Muscle of leg (tissue), 3 donors: ENCODE measurements at regions not wholly inside any gene's neighbourhood (a gene's known extent, or its start where the extent isn't known, plus 50 kb on each side); places are given as distances from the start of the nearest gene placed in this dataset.
A peak's percentile ranks its signal among the peaks of the same experiment; 100 is the strongest.
"Not testable (repeated sequence)": the region's sequence is repeated elsewhere in the genome, so short reads cannot be mapped to it uniquely, and the experiment has no call there.

Source experiments
- DNase-seq: peaks from one replicate; pipeline ENCODE4 v3.0.0; 2013
- H3K27ac ChIP-seq: one replicate; pipeline ENCODE4 v1.5.1; 2013; ENCODE audit warnings: mild to moderate bottlenecking, low read length, control low read depth
- H3K27me3 ChIP-seq: one replicate; pipeline ENCODE4 v1.6.1; 2013; ENCODE audit warnings: low read length; ENCODE audit not compliant: control insufficient read depth, insufficient read depth
- H3K36me3 ChIP-seq: one replicate; pipeline ENCODE4 v1.6.1; 2013; ENCODE audit warnings: low read length; ENCODE audit not compliant: control insufficient read depth, insufficient read depth
- H3K4me1 ChIP-seq: one replicate; pipeline ENCODE4 v1.6.1; 2013; ENCODE audit warnings: low read length; ENCODE audit not compliant: control insufficient read depth, insufficient read depth
- H3K4me3 ChIP-seq: one replicate; pipeline ENCODE4 v1.5.1; 2013; ENCODE audit warnings: low read length, control low read depth
- H3K9me3 ChIP-seq: replicated peaks from 2 replicates; pipeline ENCODE4 v1.6.1; 2013; ENCODE audit warnings: low read depth, low read length; ENCODE audit not compliant: control insufficient read depth
- WGBS: methylation state at CpG from one replicate; pipeline ENCODE4 v1.1.5; 2013; ENCODE audit warnings: missing lambda C conversion rate; ENCODE audit not compliant: insufficient coverage; 5-methylcytosine and 5-hydroxymethylcytosine counted together

DNA sequence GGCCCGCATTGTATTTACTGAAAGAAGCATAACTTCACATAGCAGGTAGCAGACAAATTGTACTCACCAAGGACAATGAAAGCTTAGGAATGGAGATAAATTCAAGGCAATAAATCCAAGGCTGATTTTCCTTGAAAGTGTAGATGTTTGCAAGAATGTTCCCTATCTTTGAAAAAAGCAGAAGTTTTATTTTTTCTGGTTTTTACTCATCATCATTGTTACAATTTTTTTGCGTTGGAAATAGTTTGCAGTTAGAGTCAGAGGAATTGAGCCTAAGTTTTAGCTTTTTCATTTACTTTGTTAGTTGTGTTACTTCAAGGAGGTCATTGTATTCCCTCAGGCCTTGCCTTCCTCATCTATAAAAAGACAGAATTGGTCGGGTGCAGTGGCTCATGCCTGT lies 213.9 kb upstream of the TBL1XR1 start:
- WGBS: no CpG with 5 or more reads among the region's 3 CpGs
- Histone ChIP-seq H3K4me1 (no peaks in the 10 kb centered on the region), H3K9me3 (no peaks in the 10 kb centered on the region), H3K36me3 (no peaks in the 10 kb centered on the region), H3K27ac (no peak overlapping the region), H3K27me3 (no peaks in the 10 kb centered on the region), H3K4me3 (no peak overlapping the region)
- DNase-seq: no peak

- H3K36me3 ChIP-seq, H3K27ac ChIP-seq, H3K4me1 ChIP-seq, H3K27me3 ChIP-seq, H3K9me3 ChIP-seq, H3K4me3 ChIP-seq, DNase-seq: not testable (repeated sequence)
- WGBS: 96% methylated on average over 21 of the region's 32 CpGs
These were observed 215.4 kb upstream of the TBL1XR1 start for GRCh38 chr3:177412677-177413170.

- no peak overlapping the region for H3K4me3 ChIP-seq
- no peak for DNase-seq
- H3K4me1 ChIP-seq: no peaks in the 10 kb centered on the region
- no peaks in the 10 kb centered on the region for H3K9me3 ChIP-seq
- no peaks in the 10 kb centered on the region for H3K36me3 ChIP-seq
- H3K27me3 ChIP-seq: no peaks in the 10 kb centered on the region
- no peak overlapping the region for H3K27ac ChIP-seq
- WGBS: no CpG with 5 or more reads among the region's 6 CpGs
These were observed 216.8 kb upstream of the TBL1XR1 start for GRCh38 chr3:177414093-177414492.

- Histone ChIP-seq H3K9me3 (no peaks in the 10 kb centered on the region), H3K4me3 (no peak overlapping the region), H3K4me1 (peaks cover 20% of the 10 kb centered on the region), H3K27ac (no peak overlapping the region), H3K36me3 (no peaks in the 10 kb centered on the region), H3K27me3 (no peaks in the 10 kb centered on the region)
- WGBS: no CpG with 5 or more reads among the region's 1 CpG
- DNase-seq: no peak
These were observed 221.5 kb upstream of the TBL1XR1 start for GRCh38 chr3:177418787-177419186.

DNA sequence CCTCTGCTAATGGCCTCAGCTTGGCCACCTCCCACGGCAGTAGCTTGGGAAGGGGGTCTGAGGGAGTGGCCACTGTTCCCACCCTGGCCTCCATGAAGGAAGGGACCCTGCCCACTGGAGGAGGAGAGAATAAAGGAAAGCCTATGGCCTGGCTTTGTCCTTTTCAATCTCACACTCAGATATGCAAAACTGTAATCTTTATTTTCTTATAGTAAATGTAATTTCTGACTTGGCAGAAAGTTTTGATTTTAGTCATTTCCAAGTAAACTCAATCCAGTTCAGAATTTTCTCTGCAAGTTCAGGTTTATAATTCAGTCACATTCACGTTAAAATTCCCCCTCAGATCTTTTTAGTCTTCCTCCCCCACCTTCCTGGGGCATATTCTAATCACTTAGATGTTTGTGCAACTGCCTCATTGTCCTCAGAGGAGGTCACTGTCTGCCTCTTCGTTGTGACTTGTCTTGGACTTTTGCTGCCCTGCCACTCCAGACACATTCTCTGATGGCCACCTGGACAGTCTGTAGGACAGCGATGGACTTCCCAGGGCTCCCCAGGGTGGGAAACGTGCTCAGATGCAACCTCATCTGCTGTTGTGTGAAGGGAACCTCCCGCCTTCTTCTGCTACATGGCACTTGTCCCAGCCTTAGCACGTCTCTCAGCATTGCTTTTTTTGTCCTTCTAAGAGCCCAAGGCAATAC lies 222.8 kb upstream of the TBL1XR1 start:
- Histone ChIP-seq H3K4me3 (no peak overlapping the region), H3K27ac (peak overlapping the region; percentile 56), H3K27me3 (no peaks in the 10 kb centered on the region), H3K4me1 (peaks cover 25% of the 10 kb centered on the region), H3K36me3 (no peaks in the 10 kb centered on the region), H3K9me3 (no peaks in the 10 kb centered on the region)
- WGBS: 3% methylated on average over 3 of the region's 7 CpGs
- DNase-seq: peak; percentile 82

DNA sequence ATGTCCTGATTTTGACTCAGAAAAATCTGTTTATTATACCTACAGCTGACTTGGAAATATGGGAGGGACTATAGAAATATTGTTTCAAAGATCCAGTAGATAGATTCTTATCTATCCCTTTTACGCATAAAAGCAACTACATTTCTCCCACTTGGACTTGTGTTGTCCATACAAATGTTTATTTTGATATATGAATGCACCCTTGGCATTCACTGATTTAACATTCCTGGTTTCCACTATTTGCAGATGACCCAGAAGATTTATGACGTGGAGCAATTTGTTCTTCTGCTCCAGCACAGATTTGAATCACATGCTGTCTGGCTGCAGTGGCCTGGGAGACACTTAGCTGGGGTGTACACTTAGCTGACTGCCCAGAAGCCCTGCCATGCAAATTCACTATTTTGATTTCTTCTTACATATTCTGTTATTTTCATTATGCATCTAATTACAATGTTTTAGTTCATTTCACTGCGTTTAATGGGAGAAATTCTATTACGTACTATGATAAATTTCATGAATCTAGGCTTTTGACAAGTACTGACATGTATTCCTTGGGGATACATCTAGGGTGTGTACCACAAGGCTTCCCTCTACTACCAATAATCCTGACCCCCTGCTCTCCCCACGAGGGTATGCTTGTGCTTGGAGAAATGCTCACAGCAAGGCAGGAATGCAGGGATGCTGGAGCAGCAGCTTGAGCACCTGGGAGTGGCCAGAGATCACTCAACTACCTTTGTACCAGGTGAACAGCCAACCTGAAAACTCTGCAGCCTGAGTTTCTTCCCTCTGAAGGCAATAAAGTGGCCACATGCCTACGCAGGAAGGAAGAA lies 223.6 kb upstream of the TBL1XR1 start:
- peaks cover 28% of the 10 kb centered on the region for H3K4me1 ChIP-seq
- no peak overlapping the region for H3K4me3 ChIP-seq
- H3K36me3 ChIP-seq: no peaks in the 10 kb centered on the region
- no peaks in the 10 kb centered on the region for H3K9me3 ChIP-seq
- 39% methylated on average over 2 of the region's 6 CpGs for WGBS
- DNase-seq: peak; percentile 63
- no peaks in the 10 kb centered on the region for H3K27me3 ChIP-seq
- no peak overlapping the region for H3K27ac ChIP-seq

GRCh38 chr3:177421481-177421785 lies 224.2 kb upstream of the TBL1XR1 start:
- H3K27ac ChIP-seq: peak overlapping the region; percentile 29
- peaks cover 28% of the 10 kb centered on the region for H3K4me1 ChIP-seq
- H3K36me3 ChIP-seq: no peaks in the 10 kb centered on the region
- H3K27me3 ChIP-seq: no peaks in the 10 kb centered on the region
- no peaks in the 10 kb centered on the region for H3K9me3 ChIP-seq
- peak; percentile 74 for DNase-seq
- H3K4me3 ChIP-seq: no peak overlapping the region
- no CpG with 5 or more reads among the region's 1 CpG for WGBS

GRCh38 chr3:177424521-177424920 lies 227.2 kb upstream of the TBL1XR1 start:
- 74% methylated on average over 3 of the region's 3 CpGs for WGBS
- Histone ChIP-seq H3K4me3 (no peak overlapping the region), H3K36me3 (no peaks in the 10 kb centered on the region), H3K9me3 (no peaks in the 10 kb centered on the region), H3K27me3 (no peaks in the 10 kb centered on the region), H3K27ac (peak overlapping the region; percentile 9), H3K4me1 (peaks cover 28% of the 10 kb centered on the region)
- peak; percentile 53 for DNase-seq

DNA sequence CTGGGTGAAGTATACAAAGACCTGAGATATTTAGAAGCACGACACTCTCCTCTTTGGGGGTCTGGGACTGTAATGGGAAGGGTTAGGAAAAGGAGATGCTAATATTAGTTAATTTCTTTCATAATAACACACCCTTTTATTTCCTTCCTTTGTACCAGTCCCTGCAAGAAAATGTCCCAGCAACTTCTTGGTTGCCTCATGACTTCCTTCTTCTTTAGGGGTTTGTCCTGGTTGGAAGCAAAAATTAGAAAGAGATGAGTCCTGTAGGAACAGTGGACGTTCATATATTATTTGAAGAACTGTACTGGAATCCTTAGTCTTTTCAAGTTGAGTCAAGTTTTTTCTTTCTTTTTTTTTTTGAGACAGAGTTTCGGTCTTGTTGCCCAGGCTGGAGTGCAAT lies 227.8 kb upstream of the TBL1XR1 start:
- Histone ChIP-seq H3K4me3 (no peak overlapping the region), H3K4me1 (peaks cover 26% of the 10 kb centered on the region), H3K27ac (no peak overlapping the region), H3K27me3 (no peaks in the 10 kb centered on the region), H3K36me3 (no peaks in the 10 kb centered on the region), H3K9me3 (no peaks in the 10 kb centered on the region)
- no peak for DNase-seq
- no CpG with 5 or more reads among the region's 3 CpGs for WGBS

DNA sequence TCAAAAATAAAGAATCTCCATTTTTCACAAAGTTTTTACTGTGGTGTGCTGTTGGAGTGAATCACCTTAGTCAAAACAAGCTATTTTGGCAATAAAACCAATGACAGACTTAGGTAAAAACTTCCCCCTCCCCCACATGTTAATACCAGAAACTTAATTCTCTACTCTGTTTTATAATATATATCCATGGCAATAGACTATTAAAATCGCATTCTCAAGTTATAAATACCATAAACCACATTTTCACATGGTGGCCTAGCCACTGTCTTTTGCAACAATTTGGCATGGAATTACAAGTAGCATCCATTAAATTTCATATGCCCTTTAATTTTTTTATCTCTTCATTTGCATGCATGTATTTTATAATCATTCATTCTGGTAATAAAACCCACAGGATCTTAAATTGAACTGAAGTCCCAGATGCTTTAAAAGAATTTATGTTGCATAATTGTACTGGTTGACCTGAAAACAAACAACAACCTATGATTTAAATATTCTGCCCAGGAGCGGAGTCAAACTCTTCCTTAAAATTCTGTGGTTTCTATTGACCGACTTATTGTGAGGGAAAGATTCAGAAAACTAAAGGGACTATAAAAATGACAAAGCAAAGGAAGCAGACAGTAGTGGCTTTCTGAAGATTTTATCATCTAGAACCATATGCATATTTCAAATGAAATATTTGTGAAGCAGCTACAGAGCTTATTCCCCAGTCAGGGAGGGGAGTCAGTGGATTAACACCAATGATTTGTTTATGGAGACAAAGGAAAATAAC lies 229.0 kb upstream of the TBL1XR1 start:
- peak overlapping the region; percentile 16 for H3K27ac ChIP-seq
- H3K36me3 ChIP-seq: no peaks in the 10 kb centered on the region
- DNase-seq: no peak
- H3K9me3 ChIP-seq: no peaks in the 10 kb centered on the region
- no CpG with 5 or more reads among the region's 3 CpGs for WGBS
- peaks cover 20% of the 10 kb centered on the region for H3K4me1 ChIP-seq
- H3K27me3 ChIP-seq: no peaks in the 10 kb centered on the region
- H3K4me3 ChIP-seq: no peak overlapping the region
